IPS DF 19.7 (cell line): ENCODE measurements at regions not wholly inside any gene's neighbourhood (a gene's known extent, or its start where the extent isn't known, plus 50 kb on each side); places are given as distances from the start of the nearest gene placed in this dataset.
"Not testable (repeated sequence)": the region's sequence is repeated elsewhere in the genome, so short reads cannot be mapped to it uniquely, and the experiment has no call there.

ENCODE experiments used
- DNase-seq: peaks from one replicate; pipeline ENCODE4 v3.0.0-alpha.2; 2013; ENCODE audit warnings: low read depth, low spot score

- no peak for DNase-seq
Observed at GRCh38 chr3:64438066-64438465, 212.8 kb upstream of the PRICKLE2 start.

DNA sequence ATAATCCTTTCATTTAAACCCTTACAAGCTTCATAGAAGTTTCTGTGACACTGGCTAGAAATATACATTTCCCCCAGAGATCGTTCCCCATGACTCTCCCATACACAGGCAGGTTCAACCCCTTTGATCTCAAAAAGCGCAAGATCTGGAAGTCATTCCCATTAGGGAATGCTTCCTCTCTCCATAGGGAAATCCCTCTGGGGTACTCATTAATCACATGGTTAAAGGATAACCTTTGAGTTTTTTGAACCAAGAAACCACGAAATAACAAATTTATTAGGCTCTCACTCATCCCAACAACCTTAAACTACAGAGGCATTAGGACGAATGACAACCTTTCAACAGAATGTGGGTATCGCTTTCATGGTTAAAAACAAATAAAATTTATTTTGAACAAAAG lies 211.9 kb upstream of the PRICKLE2 start:
- DNase-seq: no peak

- DNase-seq: not testable (repeated sequence)
Observed at GRCh38 chr3:64435023-64435422, 209.8 kb upstream of the PRICKLE2 start.

- DNase-seq: no peak
Observed at GRCh38 chr3:64432870-64433269, 207.6 kb upstream of the PRICKLE2 start.

DNA sequence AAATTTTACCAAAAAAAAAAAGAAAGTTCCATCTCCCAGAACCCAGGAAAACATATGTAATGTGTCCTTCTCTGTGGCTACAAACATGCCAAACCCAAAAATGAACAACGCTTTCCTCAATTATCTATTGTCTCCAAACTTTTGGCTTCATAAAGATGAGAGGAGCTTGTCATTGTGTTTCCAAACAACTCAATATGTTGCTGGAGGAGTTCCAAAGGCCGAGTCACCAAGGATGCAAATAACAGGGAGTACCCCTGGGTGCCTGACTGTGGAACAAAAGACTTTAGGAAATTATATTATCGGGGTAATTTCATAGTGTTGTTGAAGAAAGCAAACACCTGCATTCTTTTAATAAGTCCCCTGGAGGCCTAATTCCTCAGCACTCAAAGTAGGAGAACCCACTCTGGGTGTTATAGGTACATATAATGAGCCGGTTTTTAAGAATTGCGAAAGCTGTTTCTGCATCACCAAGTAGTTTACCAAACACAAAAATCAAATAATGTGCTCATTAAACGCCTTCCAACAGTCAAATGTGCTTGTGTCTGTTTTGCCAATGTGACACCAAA lies 206.3 kb upstream of the PRICKLE2 start:
- no peak for DNase-seq

DNA sequence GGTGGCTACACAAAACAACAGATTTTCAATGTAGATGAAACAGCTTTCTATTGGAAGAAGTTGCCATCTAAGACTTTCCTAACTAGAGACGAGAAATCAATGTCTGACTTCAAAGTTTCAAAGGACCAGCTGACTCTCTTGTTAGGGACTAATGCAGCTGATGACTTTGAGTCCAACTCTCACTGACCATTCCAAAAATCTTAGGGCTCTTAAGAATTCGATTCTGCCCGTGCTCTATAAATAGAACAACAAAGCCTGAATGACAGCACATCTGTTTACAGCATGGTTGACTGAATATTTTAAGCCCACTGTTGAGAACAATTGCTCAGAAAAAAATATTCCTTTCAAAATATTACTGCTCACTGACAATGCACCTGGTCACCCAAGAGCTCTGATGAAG lies 202.4 kb upstream of the PRICKLE2 start:
- no peak for DNase-seq

DNA sequence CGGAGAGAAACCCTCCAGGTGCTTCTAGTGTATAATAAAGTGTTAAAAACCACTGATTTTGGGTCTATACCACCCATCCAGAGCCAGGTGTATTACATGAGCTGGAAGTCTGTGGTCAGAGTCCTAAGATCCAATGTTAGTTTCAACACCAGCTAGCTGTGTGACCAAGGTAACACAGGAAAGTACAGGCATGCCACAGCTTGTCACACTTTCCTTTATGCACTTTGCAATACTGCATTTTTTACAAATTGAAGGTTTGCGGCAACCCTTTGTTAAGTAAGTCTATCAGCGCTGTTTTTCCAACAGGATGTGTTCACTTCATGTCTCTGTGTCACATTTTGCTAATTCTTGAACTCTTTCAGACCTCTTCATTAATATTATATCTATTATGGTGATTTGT lies 201.3 kb upstream of the PRICKLE2 start:
- DNase-seq: no peak

DNA sequence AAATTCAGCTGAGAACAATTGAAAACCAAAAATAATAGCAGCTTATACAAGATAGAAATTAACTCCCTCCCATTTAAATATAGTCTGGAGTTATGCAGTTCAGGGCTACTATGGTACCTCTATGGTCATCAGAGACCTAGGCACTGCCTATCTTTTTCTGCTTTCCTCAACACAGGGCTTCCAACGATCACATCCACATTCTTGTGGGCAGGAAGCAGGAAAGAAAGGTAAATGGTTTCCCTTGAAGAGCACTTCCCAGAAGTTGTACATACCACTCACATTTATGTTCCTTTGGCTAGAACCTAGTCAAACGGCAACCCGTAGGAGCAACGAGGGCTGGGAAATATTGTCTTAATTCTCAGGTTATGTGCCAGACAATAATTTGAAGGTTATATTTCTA lies 197.7 kb upstream of the PRICKLE2 start:
- DNase-seq: no peak

DNA sequence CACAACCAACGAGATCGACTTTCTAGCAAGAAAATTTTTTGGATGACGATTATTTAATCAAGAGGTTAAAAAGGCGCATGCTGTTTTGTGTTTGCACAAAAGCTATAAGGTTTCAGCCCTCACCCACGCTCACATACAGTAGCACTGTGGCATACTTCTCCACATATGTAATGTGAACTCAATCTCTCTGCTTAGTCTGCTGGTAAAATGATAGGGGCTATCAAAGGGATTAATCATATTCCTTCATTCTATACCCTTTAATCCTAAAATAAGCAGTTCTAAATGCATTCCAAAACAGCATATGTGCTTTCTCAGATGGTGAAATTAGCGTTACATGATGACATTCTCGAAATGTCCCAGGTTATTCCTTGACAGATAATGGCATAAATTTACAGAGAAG lies 196.9 kb upstream of the PRICKLE2 start:
- DNase-seq: no peak

- no peak for DNase-seq
Observed at GRCh38 chr3:64417816-64418215, 192.6 kb upstream of the PRICKLE2 start.

- DNase-seq: no peak
Observed at GRCh38 chr3:64414043-64414442, 188.8 kb upstream of the PRICKLE2 start.

GRCh38 chr3:64411101-64411500 lies 185.8 kb upstream of the PRICKLE2 start:
- no peak for DNase-seq

DNA sequence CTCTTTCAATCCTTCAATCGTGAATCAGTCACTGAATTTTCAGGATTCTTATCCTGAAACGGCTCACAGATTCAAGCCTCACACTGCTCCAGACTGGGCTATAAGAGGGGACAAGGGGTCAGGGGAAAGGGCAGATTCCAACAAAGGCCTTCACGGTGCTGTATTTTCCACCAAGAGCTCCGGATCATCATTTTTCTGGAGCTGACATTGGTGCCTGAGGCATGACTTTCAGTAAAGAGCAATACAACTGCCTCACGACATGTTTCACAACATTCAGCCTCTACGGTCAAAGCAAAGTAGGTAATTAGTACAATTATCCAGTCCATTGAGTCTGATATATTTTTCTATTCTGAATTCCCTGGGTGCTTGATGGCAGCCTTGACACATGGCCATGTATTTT lies 185.0 kb upstream of the PRICKLE2 start:
- no peak for DNase-seq

GRCh38 chr3:64408770-64409169 lies 183.5 kb upstream of the PRICKLE2 start:
- DNase-seq: no peak

DNA sequence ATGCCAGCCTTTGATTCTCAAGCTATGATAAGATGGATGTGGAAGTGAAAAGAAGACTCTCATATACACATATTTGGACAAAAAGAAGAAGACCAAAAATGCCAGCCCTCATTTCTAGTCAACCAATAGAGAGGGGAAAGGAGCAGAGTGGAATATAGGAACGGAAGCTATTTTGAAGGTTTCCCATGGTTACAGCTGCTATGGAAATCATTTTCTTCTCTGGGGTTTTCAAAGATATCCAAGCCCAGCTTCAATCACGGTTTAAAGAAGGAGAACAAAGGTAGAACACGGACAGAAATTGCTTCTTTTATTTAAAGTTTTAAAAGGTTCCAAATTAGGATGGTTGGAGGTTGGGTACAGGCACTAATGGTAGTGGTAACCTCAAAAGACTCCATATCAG lies 181.0 kb upstream of the PRICKLE2 start:
- no peak for DNase-seq

DNA sequence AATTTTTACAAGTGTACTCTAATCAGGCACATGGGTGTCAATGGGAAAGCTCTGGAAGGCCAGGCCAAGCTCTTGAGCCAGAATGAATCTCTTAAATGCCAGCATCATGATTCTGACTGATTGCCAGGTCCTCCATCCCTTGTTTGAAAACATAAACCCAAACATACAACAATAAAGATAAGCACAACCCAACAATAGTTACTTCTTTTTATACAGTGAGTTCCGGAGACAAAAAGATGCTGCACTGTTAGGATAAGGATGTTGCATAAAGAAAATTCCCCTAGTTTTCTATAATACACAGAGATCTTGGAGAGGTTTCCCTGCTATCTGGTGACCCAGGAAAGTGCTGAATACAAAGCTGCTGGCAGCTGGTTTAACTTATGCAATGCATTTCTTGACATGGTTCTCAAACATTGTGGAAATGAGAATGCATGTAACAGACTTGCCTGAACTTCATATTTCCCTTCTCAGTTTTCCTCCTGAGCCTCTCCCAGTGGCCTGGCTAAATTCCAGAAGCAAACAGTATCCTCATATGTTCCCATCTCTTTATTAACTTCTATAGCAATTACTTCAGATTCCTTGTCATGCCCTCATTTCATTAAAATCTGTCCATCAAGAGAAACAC lies 180.1 kb upstream of the PRICKLE2 start:
- DNase-seq: no peak

DNA sequence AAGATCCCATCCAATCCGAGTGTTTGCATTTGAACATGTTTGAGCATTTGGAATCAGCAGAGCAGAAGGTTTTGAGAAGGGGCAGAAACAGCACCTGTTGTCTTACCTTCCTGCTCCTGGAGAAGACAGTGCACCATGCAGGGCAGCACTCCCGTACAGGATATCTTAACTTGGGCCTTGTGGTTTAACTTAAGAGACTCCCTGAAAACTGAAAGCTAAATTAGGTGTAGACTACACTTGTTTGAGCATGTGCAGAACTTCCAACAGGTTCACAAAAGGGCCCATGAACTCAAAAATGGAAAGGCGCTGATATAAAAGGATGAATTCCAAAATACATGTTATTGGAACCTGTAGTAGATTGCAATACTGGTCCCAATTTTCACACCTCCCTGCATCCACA lies 175.4 kb upstream of the PRICKLE2 start:
- no peak for DNase-seq

- DNase-seq: no peak
Observed at GRCh38 chr3:64399205-64399800, 174.0 kb upstream of the PRICKLE2 start.

GRCh38 chr3:64398476-64398875 lies 173.2 kb upstream of the PRICKLE2 start:
- DNase-seq: no peak

- DNase-seq: no peak
Observed at GRCh38 chr3:64398006-64398405, 172.7 kb upstream of the PRICKLE2 start.

- no peak for DNase-seq
Observed at GRCh38 chr3:64397573-64397972, 172.3 kb upstream of the PRICKLE2 start.

DNA sequence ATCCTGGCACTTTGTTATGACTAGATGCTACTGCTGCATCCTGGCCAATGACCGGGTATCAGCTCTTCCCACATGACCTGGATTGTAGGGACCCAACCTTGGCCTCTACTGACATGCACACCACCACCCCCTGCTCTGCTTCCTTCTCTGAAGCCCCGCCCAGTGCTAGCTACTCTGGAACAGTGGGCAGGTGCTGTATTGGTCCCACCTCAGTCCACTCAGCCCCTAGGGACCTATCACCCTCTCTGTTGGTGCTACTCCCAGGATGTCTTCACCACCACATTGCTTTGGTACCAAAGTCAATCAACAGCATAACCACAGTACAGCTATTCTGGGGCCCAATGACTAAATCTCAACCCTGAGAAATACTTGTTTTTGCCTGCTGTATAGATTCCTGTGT lies 170.2 kb upstream of the PRICKLE2 start:
- no peak for DNase-seq

DNA sequence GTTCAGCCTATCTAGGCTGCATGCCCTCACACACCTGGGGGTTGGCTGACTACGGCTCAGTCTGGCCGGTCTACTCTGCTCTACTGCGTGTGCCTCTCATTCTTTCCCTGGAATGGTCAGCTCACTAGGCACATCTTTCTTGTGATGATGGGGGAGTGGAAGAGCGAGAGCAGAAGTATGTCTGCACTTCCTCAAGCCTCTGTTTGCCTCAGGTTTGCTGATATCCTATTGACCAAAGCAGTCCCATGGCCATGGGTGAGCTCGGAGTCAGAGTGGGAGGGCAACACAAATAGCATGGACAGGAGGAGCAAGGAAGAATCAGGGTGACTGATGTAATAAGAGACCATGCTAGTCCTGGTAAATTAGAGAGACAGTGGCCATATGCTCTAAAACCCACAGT lies 167.9 kb upstream of the PRICKLE2 start:
- DNase-seq: no peak

DNA sequence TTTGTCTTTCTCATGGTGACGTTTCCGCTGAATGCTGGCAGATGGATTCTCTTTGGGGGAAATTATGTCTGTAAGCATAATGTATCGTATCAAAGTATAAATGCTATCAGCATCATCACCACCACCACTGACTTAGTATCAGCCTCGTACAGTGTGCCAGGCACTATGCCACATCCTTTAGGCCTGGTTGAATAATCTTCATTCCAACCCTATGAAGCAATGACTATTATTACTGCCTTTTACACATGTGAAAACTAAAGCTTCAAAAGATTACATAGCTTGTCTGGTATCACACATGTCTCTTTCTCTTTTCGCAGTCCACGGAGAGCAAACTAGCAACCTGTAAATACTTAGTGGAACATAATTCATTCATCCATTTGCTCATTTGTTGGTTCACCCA lies 166.7 kb upstream of the PRICKLE2 start:
- DNase-seq: no peak
